MCF 10A (cell line): ENCODE measurements at regions not wholly inside any gene's neighbourhood (a gene's known extent, or its start where the extent isn't known, plus 50 kb on each side); places are given as distances from the start of the nearest gene placed in this dataset.

Experiments used
- BruUV-seq: library from RNA; stranded (reverse); fragments of 400-500 nt; replicated peaks from 2 replicates; lab custom pipeline; 2021; lab: Mats Ljungman, UMichigan
- CTCF ChIA-PET: fragments of 300-600 bp; sonication (Branson Sonifier 250); formaldehyde crosslinking; extraction: SDS; loops from one replicate; lab custom pipeline; 2021; ENCODE audit warnings: antibody characterized with exemption, inconsistent platforms; lab: Yijun Ruan, JAX
- POLR2A ChIA-PET: fragments of 300-600, 350-650 bp; sonication (Branson Sonifier 250); formaldehyde crosslinking; extraction: SDS; loops from one replicate; lab custom pipeline; 2020; ENCODE audit warnings: antibody characterized with exemption, inconsistent platforms; lab: Yijun Ruan, JAX
- DNase-seq: peaks from one replicate; pipeline ENCODE4 v3.0.0-alpha.2; 2018; ENCODE audit not compliant: unreplicated experiment
- H3K27ac Mint-ChIP-seq: one replicate; pipeline ENCODE4 v1.8.0; 2022; ENCODE audit warnings: mild to moderate bottlenecking, low read depth, mixed read lengths; ENCODE audit not compliant: unreplicated experiment
- H3K27me3 Mint-ChIP-seq: one replicate; pipeline ENCODE4 v1.8.0; 2022; ENCODE audit warnings: mixed read lengths; ENCODE audit not compliant: insufficient read depth, unreplicated experiment
- H3K36me3 Mint-ChIP-seq: one replicate; pipeline ENCODE4 v1.8.0; 2022; ENCODE audit warnings: mild to moderate bottlenecking, moderate library complexity, mixed read lengths; ENCODE audit not compliant: insufficient read depth, unreplicated experiment
- H3K4me1 Mint-ChIP-seq: one replicate; pipeline ENCODE4 v1.8.0; 2022; ENCODE audit warnings: mixed read lengths; ENCODE audit not compliant: insufficient read depth, unreplicated experiment
- H3K4me3 Mint-ChIP-seq: one replicate; pipeline ENCODE4 v1.8.0; 2022; ENCODE audit warnings: mild to moderate bottlenecking, moderate library complexity, mixed read lengths; ENCODE audit not compliant: unreplicated experiment
- H3K9me3 Mint-ChIP-seq: one replicate; pipeline ENCODE4 v1.8.0; 2022; ENCODE audit warnings: mixed read lengths; ENCODE audit not compliant: unreplicated experiment
- CTCF ChIP-seq: fragments of 200-600 bp; IDR thresholded peaks from one replicate; pipeline ENCODE4 v1.8.0; 2022; ENCODE audit warnings: antibody characterized with exemption, mild to moderate bottlenecking; ENCODE audit not compliant: unreplicated experiment
- intact Hi-C: fragments of 100-400 bp; cut with micrococcal nuclease; formaldehyde crosslinking; loops from 2 replicates; pipeline ENCODE4 v1.14.1; 2022

GRCh38 chr22:47569389-47570299, 807.2 kb downstream of the TBC1D22A start:
- CTCF ChIA-PET: interaction anchor here (0.6 kb wide), 1 partner anchor 72 kb away, joined by 3 read pairs; no protein-coding TSS in a partner anchor
- Mint-ChIP-seq H3K27ac (no peak overlapping the region), H3K36me3 (no peaks in the 10 kb centered on the region), H3K9me3 (no peaks in the 10 kb centered on the region), H3K4me1 (peaks cover 4% of the 10 kb centered on the region), H3K27me3 (peaks cover 5% of the 10 kb centered on the region), H3K4me3 (no peak overlapping the region)
- DNase-seq: no peak
- BruUV-seq: no TSS peak
- intact Hi-C loops: no loop called here
- POLR2A ChIA-PET: no interaction called here
- TF ChIP-seq CTCF: no peak

- H3K27me3 Mint-ChIP-seq: peaks cover 14% of the 10 kb centered on the region
- no peak overlapping the region for H3K4me3 Mint-ChIP-seq
- no peak for DNase-seq
- POLR2A ChIA-PET: no interaction called here
- H3K9me3 Mint-ChIP-seq: no peaks in the 10 kb centered on the region
- no peak overlapping the region for H3K27ac Mint-ChIP-seq
- H3K4me1 Mint-ChIP-seq: peaks cover 4% of the 10 kb centered on the region
- CTCF ChIA-PET: no interaction called here
- no peak for TF ChIP-seq CTCF
- no TSS peak for BruUV-seq
- H3K36me3 Mint-ChIP-seq: no peaks in the 10 kb centered on the region
- intact Hi-C loops: no loop called here
Observed at GRCh38 chr22:47568700-47569099, 806.2 kb downstream of the TBC1D22A start.

GRCh38 chr22:47567126-47568090, 805.0 kb downstream of the TBC1D22A start:
- no peaks in the 10 kb centered on the region for H3K9me3 Mint-ChIP-seq
- intact Hi-C loops: no loop called here
- BruUV-seq: no TSS peak
- ChIA-PET POLR2A (no interaction called here), CTCF (no interaction called here)
- peaks cover 23% of the 10 kb centered on the region for H3K27me3 Mint-ChIP-seq
- no peaks in the 10 kb centered on the region for H3K4me1 Mint-ChIP-seq
- TF ChIP-seq CTCF: no peak
- no peak for DNase-seq
- H3K27ac Mint-ChIP-seq: no peak overlapping the region
- H3K4me3 Mint-ChIP-seq: no peak overlapping the region
- H3K36me3 Mint-ChIP-seq: no peaks in the 10 kb centered on the region

- no peaks in the 10 kb centered on the region for H3K4me1 Mint-ChIP-seq
- peaks cover 23% of the 10 kb centered on the region for H3K27me3 Mint-ChIP-seq
- no peak for DNase-seq
- no TSS peak for BruUV-seq
- no peaks in the 10 kb centered on the region for H3K9me3 Mint-ChIP-seq
- intact Hi-C loops: no loop called here
- no peak overlapping the region for H3K4me3 Mint-ChIP-seq
- TF ChIP-seq CTCF: no peak
- no peak overlapping the region for H3K27ac Mint-ChIP-seq
- CTCF ChIA-PET: interaction anchor here (0.5 kb wide), 1 partner anchor 389 kb away, joined by 4 read pairs; no protein-coding TSS in a partner anchor
- POLR2A ChIA-PET: no interaction called here
- no peaks in the 10 kb centered on the region for H3K36me3 Mint-ChIP-seq
Observed at GRCh38 chr22:47566491-47566890, 804.0 kb downstream of the TBC1D22A start.
